ENCODE measurements at regions not wholly inside any gene's neighbourhood (a gene's known extent, or its start where the extent isn't known, plus 50 kb on each side); places are given as distances from the start of the nearest gene placed in this dataset.

GRCh38 chr11:128195756-128196155 lies 391.6 kb downstream of the ETS1 start:
- no peak for TF ChIP-seq GABPB1 (CRISPR knock-in tag; IDR thresholded peaks at IDR 0.05)
- TF ChIP-seq ATF2 (CRISPR knock-in tag; IDR thresholded peaks at IDR 0.05; ENCODE audit: borderline replicate concordance, low read depth): no peak
- TF ChIP-seq ZBTB43 (CRISPR knock-in tag; IDR thresholded peaks at IDR 0.05): no peak
- no peak for TF ChIP-seq STAT6 (CRISPR knock-in tag; conservative IDR thresholded peaks at IDR 0.05; ENCODE audit: low read depth)
- TF ChIP-seq, protein P1, sequence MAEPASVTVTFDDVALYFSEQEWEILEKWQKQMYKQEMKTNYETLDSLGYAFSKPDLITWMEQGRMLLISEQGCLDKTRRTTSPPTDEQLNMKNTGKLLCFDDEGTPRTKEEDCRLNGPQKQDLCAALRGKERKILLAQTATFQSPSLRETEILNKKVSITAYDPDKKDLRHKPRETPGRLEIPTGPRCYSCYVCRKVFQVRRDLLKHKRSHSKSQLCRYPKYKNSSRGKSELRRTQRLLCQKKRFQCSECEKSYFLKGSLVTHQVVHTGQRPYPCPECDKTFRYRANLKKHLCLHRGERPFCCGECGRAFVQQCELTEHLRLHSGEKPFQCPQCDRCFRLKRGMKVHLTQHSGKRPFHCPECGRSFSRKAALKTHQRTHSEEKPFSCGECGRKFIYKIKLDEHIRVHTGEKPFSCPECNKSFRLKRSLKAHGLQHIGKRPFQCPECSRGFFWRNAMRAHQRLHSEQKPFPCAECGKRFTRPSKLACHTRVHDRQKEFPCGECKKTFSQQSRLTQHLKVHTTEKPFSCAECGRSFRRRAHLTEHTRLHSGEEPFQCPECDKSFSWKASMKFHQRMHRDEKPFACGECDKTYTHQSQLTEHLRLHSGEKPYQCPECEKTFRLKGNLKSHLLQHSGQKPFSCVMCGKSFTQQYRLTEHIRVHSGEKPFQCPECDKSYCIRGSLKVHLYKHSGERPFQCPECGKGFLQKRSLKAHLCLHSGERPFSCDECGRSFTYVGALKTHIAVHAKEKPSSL (CRISPR knock-in tag; conservative IDR thresholded peaks at IDR 0.05): no peak
- TF ChIP-seq ZNF281 (CRISPR knock-in tag; IDR thresholded peaks at IDR 0.05): no peak
- TF ChIP-seq ZNF671 (CRISPR knock-in tag; IDR thresholded peaks at IDR 0.05): no peak
- TF ChIP-seq ESRRA (CRISPR knock-in tag; IDR thresholded peaks at IDR 0.05; ENCODE audit: borderline replicate concordance): no peak
- no peak for TF ChIP-seq ZNF263 (CRISPR knock-in tag; IDR thresholded peaks at IDR 0.05; ENCODE audit: low read depth)
- no peak for TF ChIP-seq IRF2 (CRISPR knock-in tag; IDR thresholded peaks at IDR 0.05; ENCODE audit: borderline replicate concordance, low read depth)
- TF ChIP-seq ZNF138 (CRISPR knock-in tag; conservative IDR thresholded peaks at IDR 0.05): no peak
- TF ChIP-seq FOXP1 (CRISPR knock-in tag; IDR thresholded peaks at IDR 0.05; ENCODE audit: borderline replicate concordance): no peak
- no peaks in the 10 kb centered on the region for H3K36me3 Mint-ChIP-seq
- DNase-seq (ENCODE audit: low spot score) (no peak), ATAC-seq (no peak)
- POLR2A ChIA-PET: no interaction called here
- CTCF ChIA-PET: no interaction called here
- no peaks in the 10 kb centered on the region for H3K9me3 Mint-ChIP-seq
- no peak overlapping the region for H3K27ac Mint-ChIP-seq
- no peak overlapping the region for H3K4me3 Mint-ChIP-seq
- H3K27me3 Mint-ChIP-seq (ENCODE audit: low read depth): no peaks in the 10 kb centered on the region
- H3K4me1 Mint-ChIP-seq: no peaks in the 10 kb centered on the region

- Mint-ChIP-seq H3K27ac (no peak overlapping the region), H3K4me1 (no peaks in the 10 kb centered on the region), H3K4me3 (no peak overlapping the region), H3K27me3 (ENCODE audit: low read depth) (no peaks in the 10 kb centered on the region; the same call in 1 of the 2 replicates), H3K36me3 (no peaks in the 10 kb centered on the region), H3K9me3 (no peaks in the 10 kb centered on the region)
- ChIA-PET CTCF (no interaction called here), POLR2A (no interaction called here)
- TF ChIP-seq, protein P2, sequence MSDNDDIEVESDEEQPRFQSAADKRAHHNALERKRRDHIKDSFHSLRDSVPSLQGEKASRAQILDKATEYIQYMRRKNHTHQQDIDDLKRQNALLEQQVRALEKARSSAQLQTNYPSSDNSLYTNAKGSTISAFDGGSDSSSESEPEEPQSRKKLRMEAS (CRISPR knock-in tag; IDR thresholded peaks at IDR 0.05): no peak
- TF ChIP-seq ATF2 (CRISPR knock-in tag; IDR thresholded peaks at IDR 0.05; ENCODE audit: borderline replicate concordance, low read depth): no peak
- TF ChIP-seq ZNF396 (CRISPR knock-in tag; IDR thresholded peaks at IDR 0.05; ENCODE audit: borderline replicate concordance): no peak
- no peak for TF ChIP-seq CBFB (CRISPR knock-in tag; IDR thresholded peaks at IDR 0.05; ENCODE audit: low read depth)
- TF ChIP-seq, protein P3, sequence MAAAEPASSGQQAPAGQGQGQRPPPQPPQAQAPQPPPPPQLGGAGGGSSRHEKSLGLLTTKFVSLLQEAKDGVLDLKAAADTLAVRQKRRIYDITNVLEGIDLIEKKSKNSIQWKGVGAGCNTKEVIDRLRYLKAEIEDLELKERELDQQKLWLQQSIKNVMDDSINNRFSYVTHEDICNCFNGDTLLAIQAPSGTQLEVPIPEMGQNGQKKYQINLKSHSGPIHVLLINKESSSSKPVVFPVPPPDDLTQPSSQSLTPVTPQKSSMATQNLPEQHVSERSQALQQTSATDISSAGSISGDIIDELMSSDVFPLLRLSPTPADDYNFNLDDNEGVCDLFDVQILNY (CRISPR knock-in tag; IDR thresholded peaks at IDR 0.05): no peak
- no peak for TF ChIP-seq ZNF138 (CRISPR knock-in tag; conservative IDR thresholded peaks at IDR 0.05)
- ATAC-seq (no peak), DNase-seq (ENCODE audit: low spot score) (no peak)
Measured at GRCh38 chr11:128195057-128195751, 392.2 kb downstream of the ETS1 start.

Measured in WTC11 (cell line).